Lung (tissue), 11 donors: ENCODE measurements at regions not wholly inside any gene's neighbourhood (a gene's known extent, or its start where the extent isn't known, plus 50 kb on each side); places are given as distances from the start of the nearest gene placed in this dataset.

Experiments
- ATAC-seq: fragments of 200-7000 bp; cut with Tn5 transposase; one replicate; pipeline ENCODE4 v1.9.1; 2020; ENCODE audit warnings: moderate number of reproducible peaks; ENCODE audit not compliant: insufficient read depth, low FRiP score
- DNase-seq, 3 donors: peaks; one replicate each; pipeline ENCODE4 v3.0.0-alpha.2; 2013 to 2017
- H3K27ac ChIP-seq, 2 donors: one replicate each; pipeline ENCODE4 v1.5.1; 2013; ENCODE audit warnings: mild to moderate bottlenecking in 2 of 2, moderate library complexity in 2 of 2, control low read depth in 1 of 2, inconsistent platforms in 1 of 2, low read depth in 1 of 2, low read length in 1 of 2
- H3K27me3 ChIP-seq, 3 donors: one replicate each; pipeline ENCODE4 v1.5.1; 2013; ENCODE audit warnings: low read length in 2 of 3; ENCODE audit not compliant: control insufficient read depth in 3 of 3, insufficient read depth in 3 of 3
- H3K36me3 ChIP-seq, 4 donors: one replicate each; pipeline ENCODE4 v1.5.1; 2013; ENCODE audit warnings: low read length in 4 of 4, mild to moderate bottlenecking in 1 of 4, moderate library complexity in 1 of 4; ENCODE audit not compliant: control insufficient read depth in 4 of 4, insufficient read depth in 4 of 4
- H3K4me1 ChIP-seq, 5 donors: one replicate each; pipeline ENCODE4 v1.5.1; 2013; ENCODE audit warnings: low read length in 5 of 5, mild to moderate bottlenecking in 2 of 5, moderate library complexity in 1 of 5; ENCODE audit not compliant: control insufficient read depth in 5 of 5, insufficient read depth in 5 of 5
- H3K4me3 ChIP-seq: one replicate; pipeline ENCODE4 v1.5.1; 2013; ENCODE audit warnings: mild to moderate bottlenecking, control low read depth, moderate library complexity
- H3K9ac ChIP-seq, 2 donors: one replicate each; pipeline ENCODE4 v1.5.1; 2013; ENCODE audit warnings: low read length in 2 of 2, control low read depth in 1 of 2; ENCODE audit not compliant: insufficient read depth in 1 of 2
- H3K9me3 ChIP-seq, 4 donors: one replicate each; pipeline ENCODE4 v1.5.1; 2013; ENCODE audit warnings: low read length in 3 of 4, mild to moderate bottlenecking in 1 of 4, moderate library complexity in 1 of 4; ENCODE audit not compliant: control insufficient read depth in 4 of 4, insufficient read depth in 3 of 4
- CTCF ChIP-seq: IDR thresholded peaks from 2 replicates; pipeline ENCODE4 v1.5.1; 2012; ENCODE audit warnings: mild to moderate bottlenecking; ENCODE audit errors: control extremely low read depth, extremely low read depth
- WGBS, 2 donors: extraction: QIAGEN DNeasy Blood & Tissue Kit; methylation state at CpG; one replicate each; pipeline ENCODE4 v1.1.7; 2013; 5-methylcytosine and 5-hydroxymethylcytosine counted together
- donor health status: control.
- donor health status: control.
- donor health status: Bipolar disorder and iron deficiency.
- donor health status: healthy.
- donor health status: DM: yes; HTN: yes; CAD: no.

GRCh38 chr18:9008709-9009635 is 93.5 kb upstream of the NDUFV2 start:
- DNase-seq, result no peak
- no peak overlapping the region for H3K9ac ChIP-seq
- no peaks in the 10 kb centered on the region for H3K27me3 ChIP-seq
- no peak overlapping the region for H3K4me3 ChIP-seq
- no peak overlapping the region for H3K27ac ChIP-seq
- H3K36me3 ChIP-seq, result no peaks in the 10 kb centered on the region
- TF ChIP-seq CTCF, result no peak
- ATAC-seq, result no peak
- H3K4me1 ChIP-seq, result no peaks in the 10 kb centered on the region
- no peaks in the 10 kb centered on the region for H3K9me3 ChIP-seq
- 87 to 92% methylated on average over 19 of the region's 19 CpGs for WGBS, 2 donors

GRCh38 chr18:9009703-9010488 is 92.6 kb upstream of the NDUFV2 start:
- Histone ChIP-seq H3K27me3 (no peaks in the 10 kb centered on the region), H3K4me3 (no peak overlapping the region), H3K36me3 (no peaks in the 10 kb centered on the region), H3K9ac (no peak overlapping the region), H3K4me1 (no peaks in the 10 kb centered on the region), H3K27ac (no peak overlapping the region), H3K9me3 (no peaks in the 10 kb centered on the region)
- WGBS, 2 donors, result 88 to 91% methylated on average over 7 of the region's 7 CpGs
- no peak for TF ChIP-seq CTCF
- no peak for DNase-seq
- ATAC-seq, result no peak

GRCh38 chr18:9011431-9011830 is 91.1 kb upstream of the NDUFV2 start:
- no peak overlapping the region for H3K27ac ChIP-seq
- no peaks in the 10 kb centered on the region for H3K9me3 ChIP-seq
- no peaks in the 10 kb centered on the region for H3K36me3 ChIP-seq
- no peak for DNase-seq
- no peak overlapping the region for H3K4me3 ChIP-seq
- ATAC-seq, result no peak
- no peak overlapping the region for H3K9ac ChIP-seq
- TF ChIP-seq CTCF, result no peak
- H3K27me3 ChIP-seq, result no peaks in the 10 kb centered on the region
- 73 to 84% methylated on average over 5 of the region's 5 CpGs for WGBS, 2 donors
- no peaks in the 10 kb centered on the region for H3K4me1 ChIP-seq
